WTC11 (cell line): ENCODE measurements at regions not wholly inside any gene's neighbourhood (a gene's known extent, or its start where the extent isn't known, plus 50 kb on each side); places are given as distances from the start of the nearest gene placed in this dataset.

Experiments
- ATAC-seq: fragments of 200-7000 bp; cut with Tn5 transposase; 2 replicates; pipeline ENCODE4 v1.10.0; 2021; ENCODE audit warnings: mild to moderate bottlenecking, moderate library complexity
- CTCF ChIA-PET: fragments of 300-600 bp; sonication (Branson Sonifier 250); formaldehyde crosslinking; loops from one replicate; lab custom pipeline; 2021; ENCODE audit warnings: antibody characterized with exemption; lab: Charles Lee
- POLR2A ChIA-PET: fragments of 350-600 bp; sonication (Branson Sonifier 250); formaldehyde crosslinking; loops from one replicate; lab custom pipeline; 2021; ENCODE audit warnings: antibody characterized with exemption; lab: Charles Lee
- DNase-seq: peaks from one replicate; pipeline ENCODE4 v3.0.0; 2021; ENCODE audit warnings: low spot score
- H3K27ac Mint-ChIP-seq: 2 replicates; pipeline ENCODE4 v1.8.0; 2021; ENCODE audit warnings: mixed read lengths
- H3K27me3 Mint-ChIP-seq: 2 replicates; pipeline ENCODE4 v1.8.0; 2021; ENCODE audit warnings: low read depth, mild to moderate bottlenecking, moderate library complexity, mixed read lengths
- H3K36me3 Mint-ChIP-seq: 2 replicates; pipeline ENCODE4 v1.8.0; 2021; ENCODE audit warnings: mixed read lengths
- H3K4me1 Mint-ChIP-seq: 2 replicates; pipeline ENCODE4 v1.8.0; 2022; ENCODE audit warnings: mixed read lengths
- H3K4me3 Mint-ChIP-seq: 2 replicates; pipeline ENCODE4 v1.8.0; 2021; ENCODE audit warnings: mild to moderate bottlenecking, moderate library complexity, mixed read lengths
- H3K9me3 Mint-ChIP-seq: 2 replicates; pipeline ENCODE4 v1.8.0; 2021; ENCODE audit warnings: mixed read lengths
- CBFB ChIP-seq: sonication (generic); formaldehyde crosslinking; IDR thresholded peaks from 2 replicates; pipeline ENCODE4 v1.8.1; 2022; ENCODE audit warnings: mild to moderate bottlenecking, low read depth, missing genetic modification reagents
- CREB1 ChIP-seq: sonication (generic); formaldehyde crosslinking; IDR thresholded peaks from 2 replicates; pipeline ENCODE4 v1.8.0; 2023; ENCODE audit warnings: mild to moderate bottlenecking, missing genetic modification reagents
- ERG ChIP-seq: fragments of 250-450 bp; sonication (Bioruptor Pico); IDR thresholded peaks from 2 replicates; pipeline ENCODE4 v1.8.0; 2021; ENCODE audit warnings: mild to moderate bottlenecking
- ESRRA ChIP-seq: sonication (generic); formaldehyde crosslinking; IDR thresholded peaks from 2 replicates; pipeline ENCODE4 v1.8.1; 2022; ENCODE audit warnings: mild to moderate bottlenecking, missing genetic modification reagents, borderline replicate concordance
- GABPB1 ChIP-seq: sonication (generic); formaldehyde crosslinking; IDR thresholded peaks from 2 replicates; pipeline ENCODE4 v1.8.1; 2023; ENCODE audit warnings: mild to moderate bottlenecking, missing genetic modification reagents
- JAZF1 ChIP-seq: fragments of 250-450 bp; sonication (Bioruptor Pico); IDR thresholded peaks from 2 replicates; pipeline ENCODE4 v1.9.0; 2021; ENCODE audit warnings: moderate library complexity, mild to moderate bottlenecking, inconsistent platforms
- KAT7 ChIP-seq: sonication (generic); formaldehyde crosslinking; IDR thresholded peaks from 2 replicates; pipeline ENCODE4 v1.8.1; 2023; ENCODE audit warnings: missing genetic modification reagents, mild to moderate bottlenecking, borderline replicate concordance
- MLX ChIP-seq: sonication (generic); formaldehyde crosslinking; IDR thresholded peaks from 2 replicates; pipeline ENCODE4 v1.8.1; 2023; ENCODE audit warnings: mild to moderate bottlenecking, missing genetic modification reagents, moderate library complexity
- MYBL2 ChIP-seq: sonication (generic); formaldehyde crosslinking; IDR thresholded peaks from 2 replicates; pipeline ENCODE4 v1.8.1; 2023; ENCODE audit warnings: mild to moderate bottlenecking, moderate library complexity, missing genetic modification reagents
- NFYB ChIP-seq: sonication (generic); formaldehyde crosslinking; conservative IDR thresholded peaks from 2 replicates; pipeline ENCODE4 v1.8.0; 2022; ENCODE audit warnings: low read depth, missing genetic modification reagents
- SMAD3 ChIP-seq: sonication (generic); formaldehyde crosslinking; IDR thresholded peaks from 2 replicates; pipeline ENCODE4 v1.8.0; 2022; ENCODE audit warnings: missing genetic modification reagents, mild to moderate bottlenecking, borderline replicate concordance
- STAT6 ChIP-seq: sonication (generic); formaldehyde crosslinking; conservative IDR thresholded peaks from 2 replicates; pipeline ENCODE4 v1.8.1; 2023; ENCODE audit warnings: mild to moderate bottlenecking, low read depth, missing genetic modification reagents, moderate library complexity
- TEAD1 ChIP-seq: sonication (generic); formaldehyde crosslinking; IDR thresholded peaks from 2 replicates; pipeline ENCODE4 v1.8.0; 2022; ENCODE audit warnings: mild to moderate bottlenecking, missing genetic modification reagents
- TEAD4 ChIP-seq: sonication (generic); formaldehyde crosslinking; IDR thresholded peaks from 2 replicates; pipeline ENCODE4 v1.8.0; 2022; ENCODE audit warnings: mild to moderate bottlenecking, missing genetic modification reagents
- TP53 ChIP-seq: sonication (generic); formaldehyde crosslinking; IDR thresholded peaks from 2 replicates; pipeline ENCODE4 v1.8.1; 2023; ENCODE audit warnings: mild to moderate bottlenecking, missing genetic modification reagents
- ZNF121 ChIP-seq: sonication (generic); formaldehyde crosslinking; IDR thresholded peaks from 2 replicates; pipeline ENCODE4 v1.8.0; 2023; ENCODE audit warnings: missing genetic modification reagents
- ZNF219 ChIP-seq: sonication (generic); formaldehyde crosslinking; IDR thresholded peaks from 2 replicates; pipeline ENCODE4 v1.8.0; 2023; ENCODE audit warnings: missing genetic modification reagents, mild to moderate bottlenecking, borderline replicate concordance
- ZNF281 ChIP-seq: sonication (generic); formaldehyde crosslinking; IDR thresholded peaks from 2 replicates; pipeline ENCODE4 v1.8.0; 2023; ENCODE audit warnings: mild to moderate bottlenecking, missing genetic modification reagents

- no peak overlapping the region for H3K4me3 Mint-ChIP-seq
- no peak for ATAC-seq
- no peak for TF ChIP-seq CBFB (CRISPR knock-in tag)
- no peak for TF ChIP-seq KAT7
- TF ChIP-seq JAZF1 (CRISPR knock-in tag) = no peak
- TF ChIP-seq ZNF121 (CRISPR knock-in tag) = no peak
- no peak for TF ChIP-seq MLX
- no peak for TF ChIP-seq ZNF281 (CRISPR knock-in tag)
- TF ChIP-seq ZNF219 (CRISPR knock-in tag) = no peak
- no peak for TF ChIP-seq NFYB
- TF ChIP-seq ERG (CRISPR knock-in tag) = no peak
- TF ChIP-seq, all 79 proteins: peak for 0
- no peak for DNase-seq
- H3K27ac Mint-ChIP-seq = no peak overlapping the region
- no peaks in the 10 kb centered on the region for H3K27me3 Mint-ChIP-seq
- H3K36me3 Mint-ChIP-seq = no peaks in the 10 kb centered on the region
- peaks cover 35% of the 10 kb centered on the region for H3K4me1 Mint-ChIP-seq
- H3K9me3 Mint-ChIP-seq = peaks cover 13% of the 10 kb centered on the region
- CTCF ChIA-PET = interaction anchor here (1.1 to 1.3 kb wide), 2 partner anchors 29 to 44 kb away, joined by 3 to 9 read pairs; no protein-coding TSS in a partner anchor
- POLR2A ChIA-PET = no interaction called here
Measured at GRCh38 chr1:220325306-220325995, 53.2 kb upstream of the RAB3GAP2 start.

GRCh38 chr1:220323717-220324116 lies 51.5 kb upstream of the RAB3GAP2 start:
- TF ChIP-seq SMAD3 (CRISPR knock-in tag) = no peak
- TF ChIP-seq STAT6 (CRISPR knock-in tag) = no peak
- no peak for TF ChIP-seq TEAD1 (CRISPR knock-in tag)
- TF ChIP-seq ESRRA (CRISPR knock-in tag) = no peak
- TF ChIP-seq GABPB1 (CRISPR knock-in tag) = no peak
- no peak for TF ChIP-seq MYBL2 (CRISPR knock-in tag)
- TF ChIP-seq TEAD4 = no peak
- no peak for TF ChIP-seq TP53 (CRISPR knock-in tag)
- no peak for TF ChIP-seq CREB1 (CRISPR knock-in tag)
- CTCF ChIA-PET = interaction anchor here (1.2 kb wide), 1 partner anchor 27 kb away, joined by 5 read pairs; no protein-coding TSS in a partner anchor

More at GRCh38 chr1:220323717-220324116, 51.5 kb upstream of the RAB3GAP2 start:
- Mint-ChIP-seq H3K4me1 (peaks cover 29% of the 10 kb centered on the region), H3K27me3 (no peaks in the 10 kb centered on the region), H3K36me3 (no peaks in the 10 kb centered on the region), H3K4me3 (no peak overlapping the region), H3K27ac (no peak overlapping the region), H3K9me3 (peaks cover 13% of the 10 kb centered on the region)
- DNase-seq = no peak
- ATAC-seq = no peak
- POLR2A ChIA-PET = no interaction called here
